KMS-11 (cell line): ENCODE measurements at regions not wholly inside any gene's neighbourhood (a gene's known extent, or its start where the extent isn't known, plus 50 kb on each side); places are given as distances from the start of the nearest gene placed in this dataset.

Experiments
- H2AFZ ChIP-seq: fragments of 200-600 bp; sonication (generic); 2 replicates; pipeline ENCODE4 v1.6.1; 2016; ENCODE audit warnings: antibody characterized with exemption, mixed run types, low read depth
- H3K27ac ChIP-seq: fragments of 200-600 bp; sonication (generic); 2 replicates; pipeline ENCODE4 v1.6.1; 2016; ENCODE audit warnings: mild to moderate bottlenecking, mixed run types
- H3K27me3 ChIP-seq: fragments of 200-600 bp; sonication (generic); 2 replicates; pipeline ENCODE4 v1.6.1; 2017; ENCODE audit warnings: mild to moderate bottlenecking, low read depth, mixed run types, moderate library complexity; ENCODE audit not compliant: insufficient read depth
- H3K36me3 ChIP-seq: fragments of 200-600 bp; sonication (generic); 2 replicates; pipeline ENCODE4 v1.6.1; 2017; ENCODE audit warnings: mild to moderate bottlenecking, mixed run types; ENCODE audit not compliant: insufficient read depth
- H3K4me1 ChIP-seq: fragments of 200-600 bp; sonication (generic); 2 replicates; pipeline ENCODE4 v1.6.1; 2016; ENCODE audit warnings: mild to moderate bottlenecking, low read depth, mixed run types; ENCODE audit not compliant: poor library complexity, severe bottlenecking
- H3K4me2 ChIP-seq: fragments of 200-600 bp; sonication (generic); 2 replicates; pipeline ENCODE4 v1.7.0; 2016; ENCODE audit warnings: mild to moderate bottlenecking, mixed run types
- H3K4me3 ChIP-seq: fragments of 200-600 bp; sonication (generic); IDR thresholded peaks from 2 replicates; pipeline ENCODE4 v1.6.1; 2017; ENCODE audit warnings: low read depth, low read length, mixed read lengths; ENCODE audit not compliant: insufficient read depth
- H3K79me2 ChIP-seq: fragments of 200-600 bp; sonication (generic); 2 replicates; pipeline ENCODE4 v1.6.1; 2016; ENCODE audit warnings: low read depth, mixed run types; ENCODE audit not compliant: insufficient read depth
- H3K9ac ChIP-seq: fragments of 200-600 bp; sonication (generic); 2 replicates; pipeline ENCODE4 v1.6.1; 2016; ENCODE audit warnings: mild to moderate bottlenecking, mixed run types
- H4K20me1 ChIP-seq: fragments of 200-600 bp; sonication (generic); 2 replicates; pipeline ENCODE4 v1.6.1; 2016; ENCODE audit warnings: mild to moderate bottlenecking, mixed run types; ENCODE audit not compliant: insufficient read depth
- CTCF ChIP-seq: fragments of 200-600 bp; sonication (generic); conservative IDR thresholded peaks from 2 replicates; pipeline ENCODE4 v1.6.1; 2017; ENCODE audit warnings: low read depth, mild to moderate bottlenecking, antibody characterized with exemption, low read length, moderate library complexity, mixed read lengths

- no peak overlapping the region for H3K9ac ChIP-seq
- no peak overlapping the region for H2AFZ ChIP-seq
- H3K4me2 ChIP-seq, result no peak overlapping the region
- H3K36me3 ChIP-seq, result no peaks in the 10 kb centered on the region
- H3K27ac ChIP-seq, result no peak overlapping the region
- H3K27me3 ChIP-seq, result no peaks in the 10 kb centered on the region
- no peaks in the 10 kb centered on the region for H4K20me1 ChIP-seq
- H3K4me3 ChIP-seq, result no peak overlapping the region
- no peaks in the 10 kb centered on the region for H3K79me2 ChIP-seq
- H3K4me1 ChIP-seq, result no peaks in the 10 kb centered on the region
- TF ChIP-seq CTCF, result no peak
Measured at GRCh38 chr7:109497053-109497452, 927.4 kb downstream of the DNAJB9 start.

- Histone ChIP-seq H3K27ac (no peak overlapping the region), H3K36me3 (no peaks in the 10 kb centered on the region)
Measured at GRCh38 chr7:109498131-109498530, 928.5 kb downstream of the DNAJB9 start.

GRCh38 chr7:109503421-109503820 is 933.7 kb downstream of the DNAJB9 start:
- Histone ChIP-seq H3K4me3 (no peak overlapping the region), H3K9ac (no peak overlapping the region), H3K4me2 (no peak overlapping the region), H2AFZ (no peak overlapping the region), H3K36me3 (no peaks in the 10 kb centered on the region), H3K79me2 (no peaks in the 10 kb centered on the region), H3K27ac (no peak overlapping the region), H4K20me1 (no peaks in the 10 kb centered on the region), H3K4me1 (no peaks in the 10 kb centered on the region), H3K27me3 (no peaks in the 10 kb centered on the region)
- no peak for TF ChIP-seq CTCF

More at GRCh38 chr7:109498131-109498530, 928.5 kb downstream of the DNAJB9 start:
- no peaks in the 10 kb centered on the region for H4K20me1 ChIP-seq
- H3K4me3 ChIP-seq, result no peak overlapping the region
- H3K4me1 ChIP-seq, result no peaks in the 10 kb centered on the region
- no peaks in the 10 kb centered on the region for H3K27me3 ChIP-seq
- H3K4me2 ChIP-seq, result no peak overlapping the region
- no peak overlapping the region for H2AFZ ChIP-seq
- TF ChIP-seq CTCF, result no peak
- no peak overlapping the region for H3K9ac ChIP-seq
- H3K79me2 ChIP-seq, result no peaks in the 10 kb centered on the region

GRCh38 chr7:109522585-109522984 is 952.9 kb downstream of the DNAJB9 start:
- no peak overlapping the region for H3K4me2 ChIP-seq
- H3K4me3 ChIP-seq, result no peak overlapping the region
- no peaks in the 10 kb centered on the region for H3K27me3 ChIP-seq
- no peaks in the 10 kb centered on the region for H3K36me3 ChIP-seq
- H3K9ac ChIP-seq, result no peak overlapping the region
- H4K20me1 ChIP-seq, result no peaks in the 10 kb centered on the region
- no peak overlapping the region for H2AFZ ChIP-seq
- H3K27ac ChIP-seq, result no peak overlapping the region
- H3K4me1 ChIP-seq, result no peaks in the 10 kb centered on the region
- H3K79me2 ChIP-seq, result no peaks in the 10 kb centered on the region
- no peak for TF ChIP-seq CTCF

GRCh38 chr7:109527833-109528232 is 958.2 kb downstream of the DNAJB9 start:
- H3K4me2 ChIP-seq, result no peak overlapping the region
- no peak overlapping the region for H3K4me3 ChIP-seq
- no peak overlapping the region for H3K9ac ChIP-seq
- H4K20me1 ChIP-seq, result no peaks in the 10 kb centered on the region
- no peak overlapping the region for H2AFZ ChIP-seq
- H3K79me2 ChIP-seq, result no peaks in the 10 kb centered on the region
- TF ChIP-seq CTCF, result no peak
- H3K27ac ChIP-seq, result no peak overlapping the region
- H3K36me3 ChIP-seq, result no peaks in the 10 kb centered on the region; the same call in 1 of the 2 replicates
- no peaks in the 10 kb centered on the region for H3K4me1 ChIP-seq
- no peaks in the 10 kb centered on the region for H3K27me3 ChIP-seq
